HG02970 (cell line): ENCODE measurements at regions not wholly inside any gene's neighbourhood (a gene's known extent, or its start where the extent isn't known, plus 50 kb on each side); places are given as distances from the start of the nearest gene placed in this dataset.
"Not testable (repeated sequence)": the region's sequence is repeated elsewhere in the genome, so short reads cannot be mapped to it uniquely, and the experiment has no call there.

Source experiments
- ATAC-seq: cut with Tn5 transposase; IDR thresholded peaks from one replicate; pipeline ENCODE4 v1.9.1; 2021; ENCODE audit warnings: mild to moderate bottlenecking, moderate library complexity, moderate number of reproducible peaks; ENCODE audit not compliant: unreplicated experiment, low FRiP score

DNA sequence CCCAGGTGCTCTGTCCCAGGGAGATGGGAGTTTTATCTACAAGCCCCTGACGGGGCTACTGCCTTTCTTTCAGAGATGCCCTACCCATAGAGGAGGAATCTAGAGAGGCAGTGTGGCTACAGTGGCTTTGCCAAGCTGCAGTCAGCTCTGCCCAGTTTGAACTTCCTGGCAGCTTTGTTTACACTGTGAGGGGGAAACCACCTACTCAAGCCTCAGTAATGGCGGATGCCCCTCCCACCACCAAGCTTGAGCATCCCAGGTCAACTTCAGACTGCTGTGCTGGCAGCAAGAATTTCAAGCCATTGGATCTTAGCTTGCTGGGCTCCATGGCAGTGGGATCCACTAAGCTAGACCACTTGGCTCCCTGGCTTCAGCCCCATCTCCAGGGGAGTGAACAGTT is 53.1 kb upstream of the TMEM252 start:
- ATAC-seq: not testable (repeated sequence)

DNA sequence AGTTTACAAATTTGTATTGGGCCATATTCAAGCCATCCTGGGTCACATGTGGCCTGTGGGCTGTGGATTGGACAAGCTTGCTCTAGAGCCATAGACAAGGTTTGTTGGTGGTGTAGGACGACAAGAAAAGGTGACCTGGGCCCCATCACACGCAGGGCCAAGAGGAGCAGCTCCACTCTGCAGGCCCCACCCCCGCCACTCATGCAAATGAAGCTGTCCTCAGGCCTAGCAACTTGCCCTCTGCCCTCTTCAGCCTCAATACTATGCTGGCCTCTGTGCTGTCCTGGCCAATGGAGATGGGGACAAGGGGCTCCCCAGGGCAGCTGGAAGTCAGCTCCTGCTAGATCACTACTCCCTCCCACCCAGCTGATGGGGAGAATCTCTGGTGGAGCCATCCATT is 55.2 kb upstream of the TMEM252 start:
- ATAC-seq: no peak

DNA sequence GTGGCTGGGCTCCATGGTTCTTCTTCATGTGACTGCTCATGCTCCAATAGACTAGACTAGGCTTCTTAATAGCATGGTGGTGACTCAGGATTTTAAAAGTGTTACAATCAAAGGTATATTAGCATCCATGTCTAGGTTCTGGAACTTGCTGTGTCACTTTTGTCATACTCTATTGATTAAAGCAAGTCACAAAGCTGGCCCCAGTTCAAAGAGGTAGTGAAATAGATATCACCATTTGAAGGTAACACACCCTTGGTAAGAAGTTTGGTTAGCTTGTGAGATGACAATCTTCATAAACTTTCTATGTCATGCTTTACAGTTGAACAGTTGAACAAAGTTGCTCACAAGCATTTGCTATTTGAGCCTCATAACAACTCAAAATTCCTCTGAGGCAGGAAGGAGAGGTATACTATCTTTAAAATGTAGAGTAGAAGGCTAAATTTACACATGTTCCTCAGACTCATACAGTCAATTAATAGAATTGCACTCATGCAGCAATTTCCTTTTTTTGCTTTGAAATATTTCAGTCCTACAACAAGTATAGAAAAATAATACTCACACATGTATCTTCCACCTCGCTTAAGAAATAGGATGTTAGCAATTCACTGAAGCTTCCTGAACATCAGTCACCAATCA is 56.8 kb upstream of the TMEM252 start:
- no peak for ATAC-seq

DNA sequence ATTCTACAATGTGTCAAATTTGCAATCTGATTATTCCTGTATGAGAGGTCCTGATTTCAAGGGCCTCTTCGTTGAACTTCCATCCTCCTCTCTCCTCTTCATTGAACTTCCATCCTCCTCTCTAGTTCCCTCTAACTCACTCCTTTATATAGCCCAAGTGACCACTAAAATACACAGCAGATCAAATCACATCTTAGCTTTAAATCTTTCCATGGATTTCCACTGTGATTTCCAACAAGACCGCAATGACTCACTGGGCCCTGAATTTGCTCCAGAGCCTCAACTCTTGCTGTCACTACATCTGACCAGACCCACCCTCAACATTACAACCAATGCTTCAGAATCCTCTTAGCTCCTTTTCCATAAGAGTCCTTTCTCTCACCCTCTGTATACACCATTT is 59.1 kb upstream of the TMEM252 start:
- ATAC-seq: no peak

DNA sequence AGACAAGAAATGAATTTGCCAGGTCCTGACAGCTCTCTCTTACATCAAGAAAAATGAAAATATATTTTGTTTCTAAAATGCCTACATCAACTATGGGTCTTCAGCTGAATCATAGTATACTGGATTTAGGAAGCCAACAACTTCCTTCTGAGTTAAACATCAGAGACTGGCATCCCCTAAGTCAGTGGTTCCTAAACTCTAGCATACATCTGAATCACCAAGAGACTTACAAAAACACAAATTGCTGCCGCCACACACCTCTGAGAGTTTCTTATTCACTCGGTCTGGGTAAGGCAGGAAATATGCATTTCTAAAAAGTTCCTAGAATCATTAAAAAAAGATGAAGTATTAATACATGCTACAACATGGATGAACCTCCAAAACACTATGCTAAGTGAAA is 60.4 kb upstream of the TMEM252 start:
- ATAC-seq: no peak

DNA sequence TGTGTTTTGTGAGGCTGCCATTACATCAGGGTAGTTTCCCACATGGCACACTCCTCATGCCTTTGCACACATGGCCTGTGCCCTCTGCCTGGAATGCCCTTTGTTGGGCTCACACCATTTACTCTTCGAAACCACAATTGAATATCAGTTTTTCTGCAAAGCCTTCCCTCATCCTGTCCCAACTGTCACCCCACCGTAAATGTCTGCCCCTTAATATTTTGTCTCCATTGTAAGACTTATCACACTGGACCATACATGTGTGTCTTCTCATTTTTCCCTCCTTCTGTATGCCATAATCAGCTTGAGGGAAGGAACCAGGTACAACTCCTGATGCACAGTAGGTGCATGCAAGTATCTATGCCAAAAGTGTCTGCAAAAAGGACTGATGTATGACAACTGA is 62.7 kb upstream of the TMEM252 start:
- no peak for ATAC-seq

DNA sequence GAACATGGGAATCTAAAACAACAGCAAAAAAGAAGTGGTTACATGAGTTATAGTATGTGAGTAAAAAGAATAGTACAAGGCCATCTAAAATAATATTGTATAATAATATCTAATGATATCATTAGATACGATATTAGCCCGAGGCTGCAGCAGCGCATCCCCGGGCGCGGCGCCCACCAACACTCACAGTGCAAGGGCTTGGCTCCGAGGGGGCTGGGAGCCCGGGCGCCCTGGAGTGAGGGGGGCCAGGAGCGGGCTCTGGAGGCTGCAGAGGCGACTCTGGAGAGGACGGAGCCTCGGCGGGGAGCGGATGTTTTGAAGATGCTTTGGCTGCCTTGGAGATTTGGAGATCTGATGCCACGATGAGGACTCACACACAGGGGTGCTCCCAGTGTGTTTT is 68.1 kb upstream of the TMEM252 start:
- no peak for ATAC-seq

DNA sequence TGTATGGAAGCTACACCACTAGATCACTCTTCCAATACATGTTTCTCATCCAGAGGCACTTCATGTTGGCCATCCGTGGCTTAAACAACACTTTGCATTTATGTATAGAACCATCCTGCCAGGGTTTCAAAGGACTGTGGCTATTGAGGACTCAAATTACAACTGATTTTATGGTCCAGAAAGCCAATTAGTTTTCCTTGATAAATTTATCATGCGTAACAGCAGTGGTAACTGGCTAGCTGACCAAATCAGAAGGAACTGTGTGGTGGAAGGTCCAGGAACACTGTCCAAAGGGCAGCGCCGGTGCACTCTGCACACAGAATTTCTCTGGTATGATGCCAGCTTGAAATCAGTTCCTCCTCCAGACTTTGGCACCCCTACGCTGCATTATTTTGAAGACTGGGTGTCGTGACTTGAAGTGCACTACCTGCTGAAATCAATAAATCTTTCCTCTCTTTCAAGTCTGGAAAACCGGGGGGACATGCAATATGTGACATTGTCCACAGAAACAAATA is 69.3 kb upstream of the TMEM252 start:
- no peak for ATAC-seq

DNA sequence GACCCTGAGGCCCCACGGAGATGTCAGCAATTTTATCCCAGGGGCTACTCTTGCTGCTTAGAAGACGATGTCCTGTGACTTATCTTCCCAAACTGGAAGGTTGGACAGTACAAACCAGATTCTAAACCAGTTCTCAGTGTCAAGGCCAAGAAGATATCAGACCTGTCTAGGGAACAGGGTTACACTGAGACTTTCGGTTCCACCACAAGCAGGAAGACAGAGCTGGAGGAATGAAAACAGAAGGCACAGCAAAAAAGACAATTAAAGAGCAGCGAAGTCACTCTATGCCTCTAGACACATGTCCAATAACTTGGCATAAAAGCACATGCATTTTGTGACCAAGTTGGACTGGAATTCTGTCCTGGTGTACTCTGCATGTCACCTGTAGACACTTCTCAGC is 73.4 kb upstream of the TMEM252 start:
- no peak for ATAC-seq

DNA sequence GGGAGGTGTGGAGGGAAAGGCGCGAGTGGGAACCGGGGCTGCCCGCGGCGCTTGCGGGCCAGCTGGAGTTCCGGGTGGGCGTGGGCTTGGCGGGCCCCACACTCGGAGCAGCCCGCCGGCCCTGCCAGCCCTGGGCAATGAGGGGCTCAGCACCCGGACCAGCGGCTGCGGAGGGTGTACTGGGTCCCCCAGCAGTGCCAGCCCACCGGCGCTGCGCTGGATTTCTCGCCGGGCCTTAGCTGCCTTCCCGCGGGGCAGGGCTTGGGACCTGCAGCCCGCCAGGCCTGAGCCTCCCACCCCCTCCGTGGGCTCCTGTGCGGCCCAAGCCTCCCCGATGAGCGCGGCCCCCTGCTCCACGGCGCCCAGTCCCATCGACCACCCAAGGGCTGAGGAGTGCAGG is 76.3 kb upstream of the TMEM252 start:
- ATAC-seq: not testable (repeated sequence)

DNA sequence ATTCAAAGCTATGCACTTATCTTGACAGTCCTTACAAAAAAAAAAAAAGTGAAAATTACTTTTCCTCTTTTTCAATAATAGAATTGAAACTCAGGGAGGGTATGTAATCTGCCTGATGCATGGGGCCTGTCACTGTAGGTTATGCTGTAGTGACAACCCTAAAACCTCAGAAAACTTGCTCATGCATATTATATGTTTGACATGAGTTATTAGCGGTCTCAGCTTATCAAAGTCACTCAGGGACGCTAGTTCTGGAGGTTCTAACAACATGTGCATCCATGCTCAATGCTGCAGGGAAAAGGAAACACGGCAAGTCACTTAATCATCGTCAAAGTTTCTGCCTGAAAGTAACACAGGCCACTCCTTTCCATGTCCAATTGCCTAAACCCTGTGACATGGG is 78.4 kb upstream of the TMEM252 start:
- no peak for ATAC-seq

DNA sequence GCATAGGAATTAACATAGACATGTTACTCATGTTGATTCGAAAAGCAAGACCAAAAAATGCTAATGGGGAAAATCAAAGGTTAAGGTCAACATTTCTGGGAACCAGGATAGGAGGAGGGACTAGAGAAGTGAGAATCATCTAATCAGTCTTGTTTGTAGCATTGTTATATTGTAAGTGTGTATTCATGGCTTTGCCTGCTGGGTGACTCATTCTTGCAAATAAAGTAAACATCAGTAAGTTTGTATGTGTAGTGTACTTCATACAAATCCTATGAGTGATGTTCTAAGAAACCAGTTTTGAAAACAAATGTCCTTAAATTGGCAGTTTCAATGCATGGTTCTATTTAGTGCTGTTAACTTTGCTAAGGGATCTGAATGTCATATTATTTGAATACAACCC is 79.0 kb upstream of the TMEM252 start:
- no peak for ATAC-seq

DNA sequence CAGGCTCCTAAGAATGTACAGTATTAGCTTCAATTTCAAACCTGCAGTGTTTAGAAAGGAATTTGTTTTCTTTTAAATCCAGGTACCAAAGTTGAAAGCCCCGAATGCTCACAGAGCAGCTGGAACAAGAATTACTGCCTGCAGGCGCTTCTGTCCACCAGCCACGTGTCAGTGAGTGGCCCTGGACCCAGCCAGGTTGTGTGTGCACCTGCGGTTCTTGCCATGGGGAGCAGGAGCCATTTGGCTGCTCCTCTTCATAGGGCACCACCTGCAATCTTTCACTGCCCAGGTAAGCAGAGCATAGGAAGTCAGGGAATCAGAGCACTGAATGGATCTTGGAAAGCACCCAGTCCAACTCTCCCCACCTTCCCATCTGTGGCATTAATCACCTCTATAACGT is 79.5 kb upstream of the PIP5K1B start:
- ATAC-seq: no peak

DNA sequence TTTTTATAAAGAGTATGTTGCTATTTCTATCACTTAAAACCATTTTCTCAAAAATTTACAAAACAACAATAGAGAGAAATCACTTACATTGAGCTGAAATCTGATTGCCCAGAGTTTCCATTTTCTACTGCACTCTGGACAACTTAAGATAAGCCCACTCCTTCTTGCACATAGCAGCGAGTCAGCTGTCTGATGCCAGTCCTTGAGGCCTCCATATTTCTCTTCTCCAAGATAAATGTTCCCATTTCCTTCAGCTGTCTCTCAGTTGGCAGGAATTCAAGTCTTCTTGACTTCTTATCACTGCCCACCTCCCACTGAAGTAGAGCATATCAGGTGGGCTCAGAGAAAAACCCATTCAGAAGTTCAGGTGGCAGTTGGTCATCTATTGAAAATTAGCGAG is 78.5 kb upstream of the PIP5K1B start:
- no peak for ATAC-seq

DNA sequence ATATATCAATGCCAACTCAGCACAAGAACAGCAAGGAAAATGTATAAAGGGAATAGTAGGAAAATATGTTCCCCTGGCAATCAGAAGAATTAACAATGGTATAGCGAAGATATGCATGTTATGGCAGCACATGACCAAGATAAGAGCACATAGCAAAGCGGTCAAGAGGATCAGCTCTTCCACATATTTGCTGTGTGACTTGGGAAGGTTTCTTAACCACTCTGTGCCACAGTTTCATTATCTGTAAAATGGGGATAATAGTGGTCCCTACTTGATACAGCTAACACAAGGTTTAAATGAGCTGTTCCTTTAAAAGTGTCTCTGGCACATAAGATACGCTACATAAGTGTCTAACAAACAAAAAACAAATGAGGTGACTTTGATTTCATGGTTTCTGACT is 77.9 kb upstream of the PIP5K1B start:
- no peak for ATAC-seq

DNA sequence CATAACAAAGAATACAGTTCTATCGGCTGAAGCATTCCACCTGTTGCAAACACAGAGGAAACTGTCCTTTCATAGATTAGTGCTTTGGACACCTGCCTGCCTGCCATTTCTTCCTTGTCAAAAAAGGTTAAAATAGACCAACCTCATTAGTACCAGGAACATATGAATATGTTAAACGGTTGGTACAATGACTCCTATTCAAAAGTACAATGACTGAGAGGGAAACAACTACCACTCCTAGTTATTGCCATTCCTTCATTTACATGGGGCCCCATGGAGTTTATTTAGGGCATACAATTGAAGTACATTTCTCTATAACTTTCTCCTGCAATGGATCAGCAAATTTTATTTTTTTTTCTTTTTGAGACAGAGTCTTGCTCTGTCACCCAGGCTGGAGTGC is 77.4 kb upstream of the PIP5K1B start:
- no peak for ATAC-seq

DNA sequence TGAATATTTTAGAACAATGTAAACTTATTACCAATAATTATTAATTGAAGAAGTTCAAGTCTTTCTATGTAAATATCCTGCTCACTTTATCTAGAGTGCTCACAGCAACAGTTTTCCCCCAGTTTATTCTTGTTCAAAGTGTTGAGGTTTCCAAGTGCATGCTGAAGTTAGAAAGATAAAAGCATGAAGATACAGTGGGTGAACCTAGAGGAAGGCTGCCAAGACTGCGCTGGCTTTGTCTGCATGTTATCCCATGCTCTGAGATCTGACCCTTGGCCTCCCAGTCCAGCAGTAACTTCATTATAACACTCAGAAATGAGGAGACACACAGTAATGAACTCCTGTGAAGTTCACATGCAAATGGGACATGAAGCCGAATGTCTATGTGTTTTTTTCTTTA is 76.0 kb upstream of the PIP5K1B start:
- ATAC-seq: no peak

DNA sequence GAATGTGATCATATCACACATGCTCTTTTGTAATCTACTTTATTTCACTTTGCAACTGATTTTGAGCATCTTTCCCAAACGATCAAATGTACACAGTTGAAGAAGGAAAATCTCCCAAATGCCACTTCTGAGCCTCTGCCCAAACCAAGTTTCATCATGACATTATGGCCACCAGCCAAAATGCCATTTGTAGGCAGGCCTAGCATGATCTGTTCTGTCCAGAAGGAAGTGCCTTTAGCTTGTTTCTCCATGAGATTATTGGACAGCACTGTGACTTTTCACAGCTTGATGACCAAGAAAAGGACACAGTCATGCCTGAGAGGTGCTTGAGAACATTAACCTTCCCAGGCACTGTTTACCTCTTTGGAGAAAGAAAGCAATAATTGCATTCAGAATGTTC is 73.2 kb upstream of the PIP5K1B start:
- no peak for ATAC-seq

DNA sequence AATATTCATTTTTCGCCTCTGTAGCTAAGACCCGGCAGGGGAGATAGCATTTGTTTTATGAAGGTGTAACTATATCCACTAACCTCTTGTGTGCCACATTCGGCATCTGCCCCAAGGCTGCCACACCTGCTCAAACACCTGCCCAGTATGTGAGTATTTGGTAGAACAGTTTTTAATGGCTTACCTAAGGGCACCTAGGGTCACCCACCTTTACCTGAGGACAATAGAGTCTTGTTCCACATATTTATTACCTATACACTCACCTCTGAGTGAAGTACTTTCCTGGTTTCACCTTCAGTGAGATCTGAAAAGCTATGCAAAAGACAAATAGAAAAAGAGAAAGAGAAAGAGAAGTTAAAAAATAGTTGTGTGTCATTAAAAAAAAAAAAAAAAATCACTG is 68.0 kb upstream of the PIP5K1B start:
- no peak for ATAC-seq

DNA sequence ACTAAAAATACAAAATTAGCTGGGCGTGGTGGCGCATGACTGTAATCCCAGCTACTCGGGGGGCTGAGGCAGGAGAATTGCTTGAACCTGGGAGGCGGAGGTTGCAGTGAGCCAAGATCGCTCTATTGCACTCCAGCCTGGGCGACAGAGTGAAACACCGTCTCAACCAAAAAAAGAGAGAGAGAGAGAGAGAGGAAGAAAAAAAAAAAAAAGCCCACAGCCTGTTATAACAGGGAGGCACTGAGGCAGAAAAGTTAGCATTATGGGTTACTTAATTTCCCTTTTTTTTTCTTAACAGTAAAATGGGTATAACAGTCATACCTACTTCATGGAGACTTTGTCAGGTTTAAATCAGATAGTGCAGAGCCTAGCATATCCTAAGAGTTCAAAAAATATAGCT is 65.8 kb upstream of the PIP5K1B start:
- not testable (repeated sequence) for ATAC-seq

DNA sequence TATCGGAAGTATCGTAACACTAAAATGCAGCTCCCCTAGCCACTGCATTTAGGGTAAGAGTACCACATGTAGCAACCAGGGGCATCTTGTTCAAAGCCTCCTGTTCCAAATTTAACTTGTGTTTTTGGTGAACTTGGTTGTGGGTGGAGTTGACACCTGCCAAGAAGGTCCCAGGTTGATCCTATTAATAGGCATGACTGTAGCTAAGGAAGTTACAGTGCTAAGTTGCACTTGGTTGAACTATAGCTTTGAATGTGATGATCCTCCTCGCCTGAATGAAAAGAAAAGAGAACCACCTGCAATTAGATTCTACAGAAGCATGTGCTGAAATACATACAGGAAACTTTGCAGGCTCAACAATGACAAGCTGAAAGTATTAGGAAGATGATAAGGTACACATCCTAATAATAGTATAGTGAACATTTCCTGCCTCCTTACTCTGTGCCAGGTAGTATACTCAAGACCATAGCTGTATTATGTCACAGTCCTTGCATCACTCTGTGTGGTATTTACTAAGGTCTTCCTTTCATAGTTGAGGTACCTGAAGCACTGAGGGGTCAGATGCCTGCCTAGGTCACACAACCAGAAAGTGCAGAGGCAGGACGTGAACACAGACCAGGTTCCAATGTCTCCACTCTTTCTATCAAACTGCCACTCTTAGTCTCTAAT is 64.5 kb upstream of the PIP5K1B start:
- ATAC-seq: no peak
